D341Med (cell line): ENCODE measurements at regions not wholly inside any gene's neighbourhood (a gene's known extent, or its start where the extent isn't known, plus 50 kb on each side); places are given as distances from the start of the nearest gene placed in this dataset.

Experiments
- DNase-seq: peaks from one replicate; pipeline ENCODE4 v3.0.0; 2012; ENCODE audit warnings: low spot score

GRCh38 chr20:40319741-40320516 is 369.1 kb downstream of the MAFB start:
- no peak for DNase-seq

GRCh38 chr20:40319056-40319455 is 370.0 kb downstream of the MAFB start:
- DNase-seq = no peak

- no peak for DNase-seq
Observed at GRCh38 chr20:40317156-40317790, 371.8 kb downstream of the MAFB start.

DNA sequence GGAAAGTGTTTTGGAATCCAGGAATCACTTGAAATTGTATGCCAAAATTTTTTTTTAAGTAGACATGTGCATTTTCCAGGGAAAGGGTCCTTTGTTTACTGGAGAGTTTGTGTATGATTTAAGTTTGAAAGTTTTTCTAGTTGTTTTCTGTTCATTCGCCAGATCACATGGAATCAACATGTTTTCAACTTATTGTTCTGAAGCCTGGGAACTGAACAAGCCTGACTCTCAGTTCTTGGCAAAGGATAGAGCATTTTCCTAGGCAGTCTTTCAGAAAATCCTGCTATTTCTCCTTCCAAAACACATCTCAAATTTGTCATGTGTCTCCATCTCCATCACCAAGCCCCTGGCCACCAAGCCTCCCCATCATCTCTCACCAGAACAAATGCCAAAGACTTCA is 374.8 kb downstream of the MAFB start:
- no peak for DNase-seq

DNA sequence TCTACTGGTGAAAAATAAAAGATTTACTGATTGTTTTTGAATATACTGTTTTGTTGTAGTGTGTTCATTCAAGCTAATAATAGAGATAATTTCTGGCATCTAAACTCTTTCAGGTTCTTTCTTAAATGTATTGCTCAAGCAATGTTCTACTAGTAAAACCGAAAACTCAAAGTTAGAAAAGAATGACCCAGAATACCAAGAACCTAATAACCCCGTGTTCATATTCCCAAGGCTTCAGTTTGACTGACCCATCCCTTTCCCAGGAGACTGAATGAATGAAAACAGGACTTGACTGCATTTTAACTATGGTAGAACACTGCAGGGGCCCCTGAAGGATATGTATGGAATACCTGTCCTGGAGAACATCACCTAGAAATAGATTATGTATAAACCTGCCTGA is 375.3 kb downstream of the MAFB start:
- no peak for DNase-seq

- no peak for DNase-seq
Observed at GRCh38 chr20:40309731-40310130, 379.3 kb downstream of the MAFB start.

DNA sequence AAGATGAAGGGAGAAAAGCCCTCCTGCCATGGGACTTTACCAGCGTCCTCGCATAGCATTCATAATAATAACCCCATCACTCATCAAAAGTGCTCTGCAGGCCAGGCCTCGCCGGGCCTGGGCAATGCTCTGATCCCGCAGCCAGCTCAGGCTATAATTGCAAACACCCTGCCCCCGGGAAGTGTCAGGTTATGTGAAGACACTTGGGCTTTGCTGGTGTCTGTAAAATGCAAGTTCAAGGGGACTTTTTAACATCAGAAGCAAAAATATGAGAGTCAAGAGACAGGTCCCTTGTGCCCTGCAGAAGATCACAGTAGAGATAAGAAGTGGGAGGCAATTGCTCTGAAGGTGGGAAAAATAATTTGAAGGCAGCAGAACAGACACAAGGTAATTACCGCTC is 381.0 kb downstream of the MAFB start:
- DNase-seq = no peak

GRCh38 chr20:40307268-40307667 is 381.8 kb downstream of the MAFB start:
- DNase-seq = no peak

DNA sequence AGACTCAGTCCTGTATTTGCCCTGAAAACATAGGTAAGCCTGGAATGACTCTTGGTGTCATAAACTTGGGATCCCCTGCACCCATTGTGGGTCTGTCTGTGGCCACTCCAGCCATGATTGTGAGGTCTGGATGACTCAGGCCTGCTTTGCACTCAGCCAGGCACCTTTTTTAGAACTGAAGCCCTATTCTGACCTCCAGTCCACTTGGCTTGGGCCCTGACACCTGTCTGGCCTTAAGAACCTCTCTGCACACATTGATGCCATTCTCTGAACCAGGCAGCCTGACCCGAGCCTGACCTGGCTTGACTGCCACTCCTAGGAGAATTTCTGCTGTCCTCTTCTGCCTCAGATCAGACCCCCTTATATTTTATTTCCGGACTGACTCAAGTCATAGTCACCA is 383.7 kb downstream of the MAFB start:
- DNase-seq = no peak

DNA sequence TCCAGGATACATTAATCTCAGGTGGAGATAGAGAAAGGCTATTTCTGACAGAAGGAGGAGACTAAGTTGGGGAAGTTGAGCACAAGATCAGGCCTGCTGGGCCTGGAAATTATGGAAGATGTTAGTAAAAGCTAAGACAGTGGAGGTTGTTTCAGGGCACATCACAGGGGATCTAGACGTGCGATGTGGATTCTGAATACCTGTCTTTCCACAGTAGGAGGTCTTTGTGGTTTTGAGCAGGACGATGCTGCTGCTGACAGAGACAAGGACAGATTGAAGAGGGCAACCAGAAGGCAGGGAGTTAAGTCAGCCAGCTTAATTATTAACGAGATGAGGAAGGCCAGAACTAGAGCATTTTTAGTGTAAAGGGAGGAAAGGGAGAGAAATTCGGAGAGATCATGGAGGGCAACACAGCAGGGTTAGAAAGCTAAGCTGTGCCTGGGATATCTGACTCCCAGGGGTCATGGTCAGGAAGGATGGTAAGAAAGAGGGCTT is 384.9 kb downstream of the MAFB start:
- DNase-seq = no peak

- DNase-seq = no peak
Observed at GRCh38 chr20:40294747-40295146, 394.3 kb downstream of the MAFB start.

DNA sequence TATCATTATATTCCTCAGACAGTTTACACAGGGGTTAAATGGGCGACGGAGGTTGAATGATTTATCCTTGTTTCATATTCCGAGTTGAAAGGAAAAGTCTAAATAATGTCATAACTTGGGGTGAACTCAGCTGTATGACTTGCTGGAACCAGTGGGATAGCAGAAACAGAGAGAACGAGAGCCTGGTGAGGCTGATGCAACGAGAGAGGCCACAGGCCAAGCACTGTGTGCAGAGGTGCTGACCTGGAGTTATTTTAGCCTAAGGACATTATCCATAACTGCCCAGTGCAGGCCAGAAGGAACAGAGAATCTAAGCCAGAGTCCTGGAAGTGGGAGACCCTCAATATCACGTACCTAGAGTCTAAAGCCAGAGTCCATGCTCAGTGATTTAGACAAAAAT is 394.9 kb downstream of the MAFB start:
- no peak for DNase-seq

GRCh38 chr20:40293740-40294139 is 395.3 kb downstream of the MAFB start:
- DNase-seq = no peak

DNA sequence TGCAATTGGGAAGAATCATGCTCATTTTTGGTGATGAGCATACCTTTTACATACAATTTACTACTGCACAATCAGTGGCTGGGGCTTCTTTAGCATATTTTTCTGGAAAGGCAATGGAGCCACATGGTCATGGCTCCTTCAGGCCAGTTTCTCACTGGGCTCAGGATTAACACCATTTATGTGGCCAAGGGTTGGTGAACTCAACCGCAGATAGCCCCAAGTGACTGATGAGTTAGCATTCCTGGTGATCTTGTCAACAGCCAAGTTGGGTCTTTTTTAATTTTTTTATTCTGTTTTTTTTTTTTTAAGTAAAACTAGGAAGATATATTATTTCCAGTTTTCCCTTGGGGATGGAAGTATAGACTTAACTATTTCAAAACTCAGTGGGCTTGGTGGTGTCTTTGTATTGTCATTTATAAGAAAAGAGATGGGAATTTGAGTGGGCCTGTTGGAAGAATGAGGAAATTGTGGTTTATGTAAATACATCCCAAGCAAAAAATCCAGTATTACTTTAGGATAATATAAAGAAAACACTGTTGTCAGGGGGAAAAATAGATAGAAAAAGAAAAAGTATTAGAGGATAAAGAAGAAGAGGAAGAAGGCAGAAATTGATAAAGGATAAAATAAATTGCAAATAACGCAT is 397.4 kb downstream of the MAFB start:
- DNase-seq = no peak

DNA sequence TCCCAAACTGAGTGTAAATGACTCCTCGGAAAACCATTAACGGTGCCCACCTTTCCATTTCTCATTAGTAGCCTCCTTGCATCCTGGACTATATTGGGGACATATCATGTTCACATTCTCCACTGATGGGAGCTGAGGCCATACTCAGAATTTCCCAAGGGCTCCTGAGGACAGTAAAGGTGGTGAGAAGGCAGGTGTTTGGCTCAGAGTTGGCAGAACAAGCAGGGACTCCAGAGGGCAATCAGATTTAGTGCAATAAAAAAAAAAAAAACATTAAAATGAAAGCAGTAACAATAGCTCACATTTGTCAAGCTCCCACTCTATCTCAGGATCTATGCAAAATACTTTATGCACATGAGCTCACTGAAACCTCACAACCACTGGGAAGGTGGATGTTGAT is 401.4 kb downstream of the MAFB start:
- no peak for DNase-seq

DNA sequence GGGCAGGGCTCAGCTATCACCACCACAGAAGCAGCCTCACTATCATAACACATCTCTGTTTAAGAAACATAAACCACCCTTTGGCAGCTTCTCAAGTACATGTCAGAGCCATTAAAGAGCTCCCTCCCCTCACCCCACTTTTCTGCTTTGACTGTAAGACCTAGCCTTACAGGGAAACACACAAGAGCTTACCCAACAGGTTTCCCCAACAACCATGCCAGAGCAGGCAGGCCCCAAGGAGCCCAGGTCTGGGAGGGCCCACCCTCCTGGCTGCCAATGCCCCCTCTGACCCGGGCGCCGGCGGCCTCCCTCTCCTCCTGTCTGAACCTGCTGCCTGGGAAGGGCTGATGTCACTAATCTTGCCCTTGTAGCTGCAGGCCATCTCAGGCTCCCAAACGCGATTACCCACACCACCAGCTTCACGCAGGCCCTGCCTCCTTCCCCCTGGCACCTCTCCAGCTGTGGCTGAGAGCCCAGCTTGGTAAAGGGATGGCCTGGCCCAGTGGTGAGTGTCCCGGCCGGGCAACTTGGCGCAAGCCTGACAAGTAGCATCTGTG is 402.0 kb downstream of the MAFB start:
- no peak for DNase-seq

- DNase-seq = no peak
Observed at GRCh38 chr20:40284611-40285010, 404.4 kb downstream of the MAFB start.

GRCh38 chr20:40283689-40284088 is 405.3 kb downstream of the MAFB start:
- no peak for DNase-seq

DNA sequence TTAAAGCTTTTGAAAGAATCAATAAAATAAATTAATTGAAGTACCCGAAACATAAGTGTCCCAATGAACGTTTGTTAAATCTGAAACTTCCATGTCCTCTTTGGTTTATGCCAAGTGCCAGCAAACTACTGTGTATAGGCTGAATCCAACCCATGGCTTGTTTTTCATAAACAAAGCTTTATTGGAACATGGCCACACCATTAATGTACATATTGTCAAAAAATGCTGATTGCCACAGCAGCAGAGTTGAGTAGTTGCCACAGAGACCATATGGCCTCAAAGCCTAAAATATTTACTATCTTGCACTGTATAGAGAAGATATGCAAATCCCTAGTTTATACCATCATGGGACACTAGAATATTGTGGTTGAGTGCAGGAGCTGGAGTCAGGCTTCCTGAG is 406.1 kb downstream of the MAFB start:
- DNase-seq = no peak

DNA sequence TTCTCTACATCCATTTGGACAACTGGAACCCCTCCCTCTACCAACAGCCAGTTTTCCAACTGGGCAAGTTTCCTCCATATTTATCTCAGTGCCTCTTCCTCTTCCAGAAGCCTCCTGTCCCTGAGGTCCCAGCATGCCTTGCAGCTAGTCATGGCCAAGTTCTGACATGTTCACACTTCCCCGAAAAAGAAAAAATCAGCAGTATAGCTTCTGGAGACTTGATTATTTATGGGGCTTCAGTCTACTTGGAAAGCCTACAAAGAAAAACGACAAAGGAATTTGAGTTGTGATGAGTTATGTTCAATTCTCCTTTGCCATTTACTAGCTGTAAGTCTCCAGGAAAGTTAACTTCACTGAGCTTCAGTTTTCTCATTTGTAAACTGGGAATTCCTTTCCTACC is 406.5 kb downstream of the MAFB start:
- no peak for DNase-seq

GRCh38 chr20:40280616-40281015 is 408.4 kb downstream of the MAFB start:
- DNase-seq = no peak

GRCh38 chr20:40279390-40279789 is 409.6 kb downstream of the MAFB start:
- no peak for DNase-seq

- DNase-seq = no peak
Observed at GRCh38 chr20:40278673-40279072, 410.4 kb downstream of the MAFB start.
